Panc1 (cell line): ENCODE measurements at regions not wholly inside any gene's neighbourhood (a gene's known extent, or its start where the extent isn't known, plus 50 kb on each side); places are given as distances from the start of the nearest gene placed in this dataset.
"Not testable (repeated sequence)": the region's sequence is repeated elsewhere in the genome, so short reads cannot be mapped to it uniquely, and the experiment has no call there.

Experiments
- CTCF ChIP-seq: fragments of 450-650 bp; IDR thresholded peaks from 2 replicates; pipeline ENCODE4 v1.5.1; 2017; ENCODE audit warnings: mild to moderate bottlenecking
- POLR2AphosphoS5 ChIP-seq: IDR thresholded peaks from 2 replicates; pipeline ENCODE4 v1.6.1; 2012; ENCODE audit warnings: mild to moderate bottlenecking, low read depth, low read length, moderate library complexity
- TCF7L2 ChIP-seq: IDR thresholded peaks from 2 replicates; pipeline ENCODE4 v1.6.1; 2011; ENCODE audit warnings: mild to moderate bottlenecking, low read depth, low read length, inconsistent platforms

DNA sequence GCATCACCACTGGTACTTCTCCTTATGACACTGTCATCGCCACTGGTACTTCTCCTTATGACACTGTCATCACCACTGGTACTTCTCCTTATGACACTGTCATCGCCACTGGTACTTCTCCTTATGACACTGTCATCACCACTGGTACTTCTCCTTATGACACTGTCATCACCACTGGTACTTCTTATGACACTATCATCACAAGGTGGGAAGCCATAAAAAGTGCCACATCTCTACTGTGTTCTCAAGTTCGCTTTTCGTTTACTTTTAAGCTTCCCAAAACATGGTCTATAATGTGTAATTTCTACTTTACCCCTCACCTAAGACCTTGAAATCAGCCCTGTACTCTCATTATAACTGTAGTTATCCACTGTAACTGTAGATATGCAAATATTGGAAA is 745.4 kb upstream of the CHAC2 start:
- TF ChIP-seq POLR2AphosphoS5, CTCF, TCF7L2: not testable (repeated sequence)
